NB4 (cell line): ENCODE measurements at regions not wholly inside any gene's neighbourhood (a gene's known extent, or its start where the extent isn't known, plus 50 kb on each side); places are given as distances from the start of the nearest gene placed in this dataset.

ENCODE experiments used
- DNase-seq: peaks from one replicate; pipeline ENCODE4 v3.0.0; 2010; ENCODE audit warnings: low read depth
- H3K4me3 ChIP-seq: one replicate; pipeline ENCODE4 v1.5.1; 2011; ENCODE audit warnings: mild to moderate bottlenecking, low read depth, low read length, moderate library complexity
- CTCF ChIP-seq: IDR thresholded peaks from one replicate; pipeline ENCODE4 v1.5.1; 2012; ENCODE audit warnings: low read depth, low read length
- MYC ChIP-seq: IDR thresholded peaks from 2 replicates; pipeline ENCODE4 v1.6.1; 2011; ENCODE audit warnings: low read depth, low read length
- POLR2A ChIP-seq: IDR thresholded peaks from 2 replicates; pipeline ENCODE4 v1.6.1; 2011; ENCODE audit warnings: mild to moderate bottlenecking; ENCODE audit not compliant: insufficient read length; ENCODE audit errors: extremely low read depth
- TF ChIP-seq, protein P1 (sequence below): IDR thresholded peaks from 2 replicates; pipeline ENCODE4 v1.6.1; 2011; ENCODE audit warnings: low read depth, low read length

DNA sequence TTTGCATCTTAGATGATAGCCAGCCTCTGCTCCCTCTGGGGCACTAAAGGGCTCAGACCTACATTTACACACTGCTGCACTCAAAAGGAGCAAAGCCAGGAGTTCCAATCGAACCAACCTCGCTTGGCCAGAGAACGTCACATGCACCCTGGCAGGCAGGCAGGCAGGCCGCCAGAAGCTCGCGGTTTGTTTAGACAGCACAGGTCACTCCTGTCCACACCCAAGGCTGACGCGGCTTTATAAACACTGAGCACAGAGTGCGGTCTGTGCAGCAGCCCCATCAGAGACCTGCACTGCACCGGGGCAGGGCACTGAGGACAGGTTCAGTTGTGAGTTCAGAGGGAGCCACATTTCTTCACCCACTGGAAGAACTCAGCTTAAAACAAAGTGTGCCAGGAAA is 143.9 kb downstream of the BCOR start:
- TF ChIP-seq MYC: no peak
- no peak for TF ChIP-seq POLR2A
- no peak for TF ChIP-seq CTCF
- TF ChIP-seq, protein P1, sequence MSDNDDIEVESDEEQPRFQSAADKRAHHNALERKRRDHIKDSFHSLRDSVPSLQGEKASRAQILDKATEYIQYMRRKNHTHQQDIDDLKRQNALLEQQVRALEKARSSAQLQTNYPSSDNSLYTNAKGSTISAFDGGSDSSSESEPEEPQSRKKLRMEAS: no peak
- no peak for DNase-seq
- no peak overlapping the region for H3K4me3 ChIP-seq

GRCh38 chrX:39954851-39955250 is 142.9 kb downstream of the BCOR start:
- TF ChIP-seq, protein P1: no peak
- no peak for TF ChIP-seq POLR2A
- H3K4me3 ChIP-seq: no peak overlapping the region
- peak; percentile 27 for DNase-seq

DNA sequence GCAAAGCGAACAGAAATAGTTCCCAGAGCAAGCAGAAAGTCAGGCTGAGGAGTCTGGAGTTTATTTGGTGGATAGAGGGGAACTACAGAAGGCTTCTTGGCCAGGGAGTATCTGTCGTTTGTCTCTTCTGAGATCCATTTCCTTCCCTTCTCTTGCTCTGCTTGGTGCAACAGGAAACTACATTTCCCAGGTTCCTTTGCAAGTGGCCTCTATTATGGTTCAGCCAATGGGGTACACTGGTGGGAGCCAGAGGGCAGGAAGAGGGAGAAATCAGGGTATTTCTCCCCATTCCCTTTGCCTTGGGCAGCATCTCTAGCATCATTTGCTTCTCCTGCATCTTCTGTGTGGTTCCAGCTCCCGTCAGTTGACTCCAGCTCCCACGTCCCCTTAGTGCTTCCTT is 142.1 kb downstream of the BCOR start:
- H3K4me3 ChIP-seq: no peak overlapping the region
- peak; percentile 53 for DNase-seq
- TF ChIP-seq MYC (no peak), CTCF (no peak), POLR2A (no peak)
- TF ChIP-seq, protein P1: no peak

DNA sequence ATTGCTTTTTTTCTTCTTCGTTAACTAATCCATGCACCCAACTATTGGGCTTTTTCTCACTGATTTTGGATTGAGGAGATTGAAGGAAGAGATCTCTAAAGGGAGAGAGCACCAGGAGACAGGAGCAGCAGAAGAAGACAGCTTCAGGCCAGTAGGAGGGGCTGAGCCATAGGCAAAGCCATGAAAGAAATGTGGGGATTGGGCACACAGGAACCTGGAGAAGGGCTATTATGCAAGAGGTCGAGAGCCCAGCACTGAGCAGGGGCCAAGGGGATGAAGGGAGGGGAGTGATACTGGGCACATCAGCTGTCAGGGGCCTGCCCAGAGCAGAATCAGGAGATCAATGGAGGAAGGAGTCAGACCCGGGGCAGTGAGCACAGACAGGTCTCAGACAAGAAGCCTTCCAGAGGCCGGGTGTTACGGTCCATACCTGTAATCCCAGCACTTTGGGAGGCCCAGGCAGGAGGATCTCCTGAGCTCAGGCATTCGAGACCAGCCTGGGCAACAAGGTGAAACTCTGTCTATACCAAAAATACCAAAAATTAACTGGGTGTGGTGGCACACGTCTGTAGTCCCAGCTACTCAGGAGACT is 140.9 kb downstream of the BCOR start:
- TF ChIP-seq POLR2A (no peak), MYC (no peak), CTCF (no peak)
- H3K4me3 ChIP-seq: no peak overlapping the region
- DNase-seq: peak; percentile 27

DNA sequence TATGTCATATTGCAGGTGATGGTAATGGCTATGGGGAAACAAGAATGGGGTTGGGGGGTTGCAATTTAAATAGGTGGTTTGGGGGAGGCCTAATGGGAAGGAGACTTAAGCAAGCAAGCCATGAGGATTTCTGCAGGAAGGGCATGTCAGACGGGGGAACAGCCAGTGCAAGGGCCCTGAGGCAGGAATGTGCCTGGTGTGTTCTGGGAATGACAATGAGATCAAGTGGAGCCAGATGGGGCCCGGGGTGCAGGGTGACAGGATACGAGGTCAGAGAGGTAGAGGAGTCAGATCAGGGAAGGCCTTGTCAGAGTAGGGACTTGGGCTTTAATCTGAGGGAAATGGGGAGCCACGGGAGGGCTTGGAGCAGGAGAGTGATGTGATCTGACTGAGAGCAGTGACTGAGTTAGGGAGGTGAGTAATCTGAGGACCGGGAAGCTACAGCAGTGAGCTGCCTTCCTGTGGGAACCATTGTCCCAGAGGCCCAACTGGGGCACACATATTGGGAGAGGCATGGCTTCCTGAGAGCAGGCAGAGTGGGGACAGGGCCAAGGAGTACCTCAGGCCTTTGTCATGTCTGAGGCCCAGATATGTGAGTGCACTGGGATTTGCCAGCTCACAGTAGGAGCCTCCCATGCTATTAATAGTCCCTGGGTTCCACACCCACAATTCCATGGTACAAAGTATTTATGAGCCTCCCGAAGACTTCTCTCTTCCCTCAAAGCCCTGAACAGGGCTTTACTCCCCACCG is 139.8 kb downstream of the BCOR start:
- H3K4me3 ChIP-seq: no peak overlapping the region
- TF ChIP-seq POLR2A (no peak), CTCF (no peak), MYC (no peak)
- TF ChIP-seq, protein P1: no peak
- no peak for DNase-seq

DNA sequence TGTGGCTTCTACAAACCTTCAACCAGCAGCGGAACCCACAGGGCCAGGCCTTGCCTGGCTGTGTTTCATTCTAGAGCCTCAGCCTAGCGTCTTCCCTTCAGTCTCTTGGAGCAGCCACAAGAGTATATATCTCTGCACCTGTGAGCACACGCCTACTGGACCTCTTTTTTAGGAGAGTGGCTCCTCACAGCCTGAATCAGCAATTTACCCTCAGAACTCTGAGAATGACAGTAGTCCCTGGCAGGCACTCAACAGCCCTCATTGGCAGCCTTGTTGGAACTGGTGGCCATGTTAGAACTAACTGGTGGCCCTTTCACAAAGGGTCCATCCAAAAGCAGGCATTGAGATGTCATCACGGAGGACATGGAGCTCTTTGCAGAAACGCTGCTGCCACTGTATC is 138.9 kb downstream of the BCOR start:
- no peak overlapping the region for H3K4me3 ChIP-seq
- no peak for TF ChIP-seq MYC
- no peak for TF ChIP-seq CTCF
- TF ChIP-seq, protein P1: no peak
- TF ChIP-seq POLR2A: no peak
- no peak for DNase-seq
